HG03064 (cell line): ENCODE measurements at regions not wholly inside any gene's neighbourhood (a gene's known extent, or its start where the extent isn't known, plus 50 kb on each side); places are given as distances from the start of the nearest gene placed in this dataset.

Experiments
- ATAC-seq: cut with Tn5 transposase; IDR thresholded peaks from one replicate; pipeline ENCODE4 v1.9.1; 2021; ENCODE audit warnings: low read depth; ENCODE audit not compliant: unreplicated experiment

DNA sequence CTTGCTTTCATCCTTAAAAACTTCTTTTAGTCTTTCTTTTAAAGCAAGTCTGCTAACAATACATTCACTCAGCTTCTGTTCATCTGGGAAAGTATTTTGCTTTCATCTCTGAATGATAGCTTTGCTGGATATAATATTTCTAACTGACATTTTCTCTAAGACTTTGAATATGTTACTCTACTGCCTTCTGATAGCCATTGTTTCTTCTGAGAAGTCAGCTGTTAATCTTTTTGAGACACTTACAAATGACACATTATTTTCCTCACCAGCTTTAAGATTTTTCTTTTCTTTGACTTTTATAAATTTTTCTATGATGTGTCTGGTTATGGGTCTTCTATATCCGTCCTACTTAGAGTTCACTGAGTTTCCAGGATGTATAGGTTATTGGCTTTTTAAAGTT is 643.1 kb downstream of the KCNA4 start:
- ATAC-seq = no peak

GRCh38 chr11:29368126-29368525 is 648.7 kb downstream of the KCNA4 start:
- no peak for ATAC-seq

DNA sequence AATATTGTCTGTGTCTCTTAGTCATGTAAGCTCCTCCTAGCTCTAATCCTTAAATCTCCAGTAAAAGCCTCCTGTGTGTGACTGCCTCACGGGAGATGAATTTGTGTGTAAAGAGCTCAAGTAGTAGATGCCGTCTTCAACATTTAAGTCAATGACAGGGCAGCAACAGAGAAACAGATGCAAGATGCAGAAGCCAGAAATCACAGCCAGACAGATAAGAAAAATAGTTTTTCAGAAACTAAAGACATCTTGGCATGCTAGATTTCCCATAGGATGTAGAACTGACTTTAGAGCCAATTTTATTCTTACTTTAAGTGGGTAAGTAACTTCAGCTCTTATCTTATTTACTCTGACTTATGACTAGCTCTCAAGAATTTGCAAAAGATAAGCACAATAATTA is 652.8 kb downstream of the KCNA4 start:
- ATAC-seq = no peak

- no peak for ATAC-seq
Measured at GRCh38 chr11:29361369-29361768, 655.5 kb downstream of the KCNA4 start.

DNA sequence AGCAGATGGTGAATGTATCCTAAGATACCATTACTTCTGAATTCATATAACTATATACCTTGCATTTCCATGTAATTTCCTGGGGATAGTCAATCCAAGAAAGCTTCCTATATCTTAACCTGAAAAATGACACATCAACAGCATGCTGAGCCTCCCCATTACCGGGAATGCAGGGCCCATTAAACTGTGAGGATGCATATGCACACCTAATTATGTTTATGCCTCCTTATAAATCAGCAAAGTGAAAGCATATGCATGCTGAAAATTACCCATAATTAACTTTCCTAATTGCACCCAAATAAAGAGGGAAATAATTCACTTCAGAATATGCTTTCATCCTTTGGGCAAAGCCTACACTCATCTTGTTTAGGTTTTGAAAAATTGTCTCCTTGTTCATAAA is 663.0 kb downstream of the KCNA4 start:
- ATAC-seq = no peak

DNA sequence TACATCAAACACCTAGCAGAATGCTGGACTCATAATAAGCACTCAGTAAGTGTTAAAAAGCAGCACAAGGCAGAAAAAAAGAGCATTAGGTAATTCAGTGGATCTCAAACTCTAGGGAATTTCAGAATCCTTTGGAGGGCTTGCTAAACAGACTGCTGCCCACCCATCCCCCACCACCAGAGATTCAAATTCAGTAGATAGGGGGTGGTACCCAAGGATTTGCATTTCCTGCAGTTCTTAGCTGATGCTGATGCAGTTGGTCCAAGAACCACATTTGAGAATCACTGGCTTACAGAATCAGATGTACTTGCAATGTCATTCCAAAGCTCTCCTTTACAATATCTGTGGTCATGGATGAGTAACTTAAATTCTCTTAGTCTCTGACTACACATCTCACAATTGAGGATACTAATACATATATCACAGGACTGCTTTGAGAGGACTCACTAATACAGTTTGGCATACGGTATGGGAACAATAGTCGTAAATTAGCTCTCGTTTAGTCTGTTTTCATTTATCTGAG is 664.5 kb downstream of the KCNA4 start:
- no peak for ATAC-seq

- no peak for ATAC-seq
Measured at GRCh38 chr11:29351301-29351873, 665.4 kb downstream of the KCNA4 start.

DNA sequence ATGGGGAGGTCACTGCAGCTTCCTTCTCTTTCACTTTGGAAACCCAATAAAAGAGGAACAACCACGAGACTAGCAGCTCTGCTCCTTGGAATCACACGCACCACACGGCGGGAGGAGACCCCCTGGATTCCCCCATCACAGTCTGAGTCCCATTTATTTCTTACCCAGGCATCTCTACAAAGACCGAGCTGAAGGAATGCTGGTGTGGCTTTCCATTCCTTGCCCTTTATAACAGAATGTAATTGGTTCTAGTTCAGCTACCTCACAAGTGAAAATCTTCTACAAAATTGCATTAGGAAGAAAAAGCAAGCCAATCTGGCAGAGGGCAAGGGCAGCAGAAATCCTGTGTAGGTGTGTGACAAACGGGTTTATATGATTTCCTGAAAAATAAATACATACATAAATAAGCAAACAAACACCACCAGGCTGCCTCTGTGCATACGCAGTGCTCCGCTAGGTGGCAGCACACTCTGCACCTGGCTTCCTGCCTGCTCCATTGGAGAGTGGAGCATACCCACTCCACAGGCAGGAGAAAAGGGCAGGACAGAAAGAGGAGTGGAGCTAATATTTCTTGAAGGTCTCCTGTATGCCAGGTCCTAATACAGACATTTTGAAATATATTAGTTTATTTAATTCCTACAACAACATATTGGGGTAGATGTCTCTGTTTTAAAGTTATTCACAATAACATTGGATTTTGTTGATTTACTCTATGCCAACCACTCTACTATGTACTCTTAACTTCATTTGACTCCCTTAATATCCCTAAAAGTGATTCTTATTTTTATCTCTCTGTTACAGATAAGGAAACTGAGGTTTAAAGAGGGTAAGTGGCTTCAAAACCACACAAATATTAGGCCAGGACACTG is 673.1 kb downstream of the KCNA4 start:
- ATAC-seq = peak; percentile 97

DNA sequence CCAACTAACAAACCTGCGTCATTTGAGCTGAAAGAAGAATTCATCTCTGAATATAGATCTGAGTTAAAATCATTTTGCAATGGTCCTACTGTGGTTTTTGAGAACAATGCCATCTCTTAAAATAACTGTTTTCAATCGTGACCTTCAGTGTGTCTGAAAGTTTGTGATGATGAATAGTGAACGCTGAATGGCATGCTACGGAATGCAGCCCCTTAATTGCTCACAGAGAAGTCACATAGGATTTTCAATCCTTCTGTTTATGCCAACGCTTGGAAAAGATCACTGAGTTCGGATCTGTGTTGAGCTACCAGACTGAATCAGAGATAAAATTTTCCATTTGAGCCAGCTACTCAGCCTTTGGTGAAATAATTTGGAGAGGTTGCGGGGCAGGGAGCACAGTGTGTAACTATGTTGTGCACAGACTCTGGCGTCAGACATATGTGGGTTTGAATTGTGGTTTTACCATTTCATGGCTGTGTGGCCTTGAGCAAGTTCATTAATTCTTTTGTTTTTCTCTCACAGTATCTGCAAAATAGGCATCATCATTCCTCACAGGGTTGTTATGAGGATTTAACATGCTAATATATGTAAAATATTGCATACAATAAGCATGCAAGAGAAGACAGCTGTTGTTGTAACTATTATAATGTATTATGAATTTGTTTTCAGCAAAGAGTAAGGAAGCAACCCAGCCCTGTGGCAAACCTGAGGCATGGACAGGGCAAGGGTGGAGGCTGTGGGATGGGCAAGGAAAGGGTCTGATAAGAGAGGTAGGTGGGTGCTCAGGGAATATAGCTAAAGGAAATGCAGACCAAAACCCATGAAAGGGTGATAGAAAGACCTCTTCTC is 679.9 kb downstream of the KCNA4 start:
- no peak for ATAC-seq

- ATAC-seq = no peak
Measured at GRCh38 chr11:29334776-29335130, 682.1 kb downstream of the KCNA4 start.

DNA sequence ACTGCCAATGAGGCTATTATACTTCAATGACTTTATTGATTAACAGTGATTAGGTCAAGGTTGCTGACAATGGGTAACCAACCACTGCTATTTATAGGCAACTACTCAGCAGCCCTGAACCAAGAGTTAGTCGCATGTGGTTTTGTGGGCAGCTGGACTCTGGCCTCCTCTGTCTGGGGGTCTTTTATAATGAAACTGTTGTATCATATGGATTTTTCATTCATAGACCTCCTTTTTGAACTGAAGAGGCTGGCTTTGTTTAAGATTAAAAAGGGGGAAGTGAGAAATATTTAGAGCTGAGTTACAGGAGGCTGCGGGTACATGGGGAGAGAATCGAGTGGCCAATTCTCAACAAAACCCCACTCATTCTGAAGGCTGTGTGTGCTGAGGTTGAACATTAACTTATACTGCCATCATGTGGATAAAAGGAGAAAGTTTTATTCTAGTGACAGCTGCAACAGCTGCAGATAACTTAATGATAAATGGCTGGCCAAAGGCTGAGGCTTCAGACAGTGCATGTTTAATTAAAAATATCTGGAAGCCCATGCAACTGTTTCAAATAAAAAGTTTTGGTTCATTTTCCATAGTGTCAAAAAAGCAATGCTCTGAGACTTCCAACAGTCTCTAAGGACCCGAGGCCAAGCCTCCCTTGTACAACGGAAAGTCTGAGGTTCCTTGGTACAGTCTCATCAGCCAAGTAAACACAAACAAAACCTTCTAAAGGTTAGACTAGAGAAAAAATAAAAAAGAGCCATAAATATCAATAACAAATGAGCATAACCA is 682.6 kb downstream of the KCNA4 start:
- ATAC-seq = peak; percentile 88

- ATAC-seq = no peak
Measured at GRCh38 chr11:29331451-29332010, 685.3 kb downstream of the KCNA4 start.

DNA sequence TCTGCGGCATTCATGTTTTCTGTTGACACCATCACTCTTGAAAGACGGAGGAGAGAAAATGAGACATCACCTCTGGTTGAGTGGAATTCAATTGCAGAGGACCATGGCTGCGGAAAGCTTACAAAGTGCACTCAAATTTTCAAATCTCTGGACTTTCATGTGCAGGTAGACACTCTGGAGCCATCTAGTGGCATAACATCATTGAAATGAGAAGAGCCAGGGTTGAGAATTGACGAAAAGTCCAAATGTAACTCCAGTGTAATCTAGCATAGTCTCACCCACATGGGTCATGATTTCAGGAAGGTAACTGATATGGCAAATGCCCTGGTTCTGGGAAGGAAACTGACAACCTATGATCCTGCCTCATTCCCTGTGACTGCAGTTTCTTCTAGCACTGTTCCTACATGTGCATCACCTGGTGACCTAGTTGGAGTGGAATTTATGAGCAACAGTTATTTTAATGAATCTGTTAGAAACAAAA is 687.8 kb downstream of the KCNA4 start:
- ATAC-seq = no peak

GRCh38 chr11:29327891-29328290 is 688.9 kb downstream of the KCNA4 start:
- ATAC-seq = no peak

GRCh38 chr11:29326757-29327156 is 690.1 kb downstream of the KCNA4 start:
- no peak for ATAC-seq

GRCh38 chr11:29324328-29324727 is 692.5 kb downstream of the KCNA4 start:
- ATAC-seq = no peak

DNA sequence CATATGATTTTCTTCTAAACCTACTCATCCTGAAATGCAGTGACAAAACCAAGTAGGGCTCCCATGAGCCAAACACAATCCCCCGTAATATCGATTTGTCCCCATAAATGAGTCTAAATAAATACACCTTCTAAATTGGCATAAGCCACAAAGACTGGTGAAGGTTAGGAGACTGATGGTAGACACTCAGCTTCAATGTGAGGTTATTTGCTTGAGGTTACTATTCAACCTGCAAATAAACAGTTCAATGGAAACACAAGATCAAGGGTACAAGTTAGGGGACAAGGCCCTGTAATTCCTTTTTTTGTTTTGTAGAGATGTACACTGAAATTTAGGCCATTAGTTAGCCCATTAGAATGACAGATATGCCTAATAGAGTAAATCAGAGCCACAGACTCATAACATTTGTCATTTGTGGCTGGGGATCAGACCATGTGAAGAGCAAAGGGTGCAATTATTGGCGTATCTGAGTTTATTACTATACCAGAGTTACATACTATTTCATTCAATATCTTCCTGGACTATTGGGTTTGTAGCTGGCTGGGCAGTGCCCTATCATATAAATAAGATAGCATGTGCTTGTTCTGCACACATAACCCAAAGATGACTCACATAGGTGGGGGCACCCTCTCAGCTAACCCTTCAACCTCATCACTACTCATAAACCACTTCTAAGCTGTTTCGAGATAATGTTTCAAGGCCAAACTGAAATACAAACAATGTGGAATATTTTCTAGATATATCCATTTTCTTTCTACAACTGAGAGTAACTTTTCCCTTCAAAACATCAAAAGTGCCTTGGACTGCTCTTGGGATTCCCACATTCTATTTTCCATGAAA is 695.3 kb downstream of the KCNA4 start:
- ATAC-seq = no peak

GRCh38 chr11:29320196-29320595 is 696.6 kb downstream of the KCNA4 start:
- no peak for ATAC-seq

DNA sequence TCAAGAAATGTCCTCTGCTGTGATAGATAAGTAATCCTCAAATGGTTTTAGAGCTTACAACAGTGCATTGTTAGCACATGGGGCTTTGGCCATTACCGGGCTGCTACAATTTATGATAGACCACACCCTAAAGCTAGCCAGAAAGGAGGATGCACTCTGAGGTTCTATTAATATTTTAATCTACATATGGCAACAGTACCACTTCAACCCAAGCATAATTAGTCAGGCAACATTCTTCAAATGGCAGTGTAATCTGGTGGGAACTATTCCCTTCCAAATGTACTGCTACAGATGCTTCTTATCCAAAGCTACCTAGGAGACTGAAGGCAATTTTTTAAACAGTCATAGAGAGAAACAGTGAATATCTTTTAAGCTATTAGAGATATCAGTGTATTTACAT is 697.6 kb downstream of the KCNA4 start:
- ATAC-seq = no peak
